MM.1S (cell line): ENCODE measurements at regions not wholly inside any gene's neighbourhood (a gene's known extent, or its start where the extent isn't known, plus 50 kb on each side); places are given as distances from the start of the nearest gene placed in this dataset.
A peak's percentile ranks its signal among the peaks of the same experiment; 100 is the strongest.

Experiments
- DNase-seq: peaks from one replicate; pipeline ENCODE4 v3.0.0-alpha.2; 2015
- H2AFZ ChIP-seq: fragments of 300-600 bp; sonication (generic); 2 replicates; pipeline ENCODE4 v1.6.0; 2016; ENCODE audit warnings: antibody characterized with exemption, low read length
- H3F3A ChIP-seq: fragments of 300-600 bp; sonication (generic); 2 replicates; pipeline ENCODE4 v1.6.1; 2016; ENCODE audit warnings: mild to moderate bottlenecking, antibody characterized with exemption, low read length, moderate library complexity, mixed read lengths; ENCODE audit not compliant: insufficient read depth
- H3K27ac ChIP-seq: fragments of 300-600 bp; sonication (generic); 2 replicates; pipeline ENCODE4 v1.5.1; 2016; ENCODE audit warnings: mild to moderate bottlenecking, low read length
- H3K27me3 ChIP-seq: fragments of 300-600 bp; sonication (generic); replicated peaks from 2 replicates; pipeline ENCODE4 v1.6.0; 2016; ENCODE audit warnings: low read length; ENCODE audit not compliant: insufficient read depth
- H3K36me3 ChIP-seq: fragments of 300-600 bp; sonication (generic); replicated peaks from 2 replicates; pipeline ENCODE4 v1.6.1; 2016; ENCODE audit warnings: mild to moderate bottlenecking, low read length, mixed read lengths; ENCODE audit not compliant: insufficient read depth
- H3K4me1 ChIP-seq: fragments of 300-600 bp; sonication (generic); 2 replicates; pipeline ENCODE4 v1.6.1; 2016; ENCODE audit warnings: low read length, mixed read lengths
- H3K4me2 ChIP-seq: fragments of 300-600 bp; sonication (generic); 2 replicates; pipeline ENCODE4 v1.6.0; 2016; ENCODE audit warnings: low read depth, low read length
- H3K4me3 ChIP-seq: fragments of 300-600 bp; sonication (generic); 2 replicates; pipeline ENCODE4 v1.5.1; 2016; ENCODE audit warnings: low read length, mixed read lengths
- H3K79me2 ChIP-seq: fragments of 300-600 bp; sonication (generic); 2 replicates; pipeline ENCODE4 v1.6.1; 2016; ENCODE audit warnings: mixed run types, low read length, mixed read lengths
- H3K9ac ChIP-seq: fragments of 300-600 bp; sonication (generic); 2 replicates; pipeline ENCODE4 v1.6.1; 2016; ENCODE audit warnings: low read length, mixed read lengths
- H3K9me2 ChIP-seq: fragments of 300-600 bp; sonication (generic); replicated peaks from 2 replicates; pipeline ENCODE4 v1.6.1; 2016; ENCODE audit warnings: mild to moderate bottlenecking, low read length, mixed read lengths; ENCODE audit not compliant: insufficient read depth
- H3K9me3 ChIP-seq: fragments of 300-600 bp; sonication (generic); replicated peaks from 2 replicates; pipeline ENCODE4 v1.6.1; 2016; ENCODE audit warnings: mild to moderate bottlenecking, low read length, mixed read lengths; ENCODE audit not compliant: insufficient read depth
- H4K20me1 ChIP-seq: fragments of 300-600 bp; sonication (generic); 2 replicates; pipeline ENCODE4 v1.6.1; 2016; ENCODE audit warnings: mild to moderate bottlenecking, low read length, moderate library complexity, mixed read lengths; ENCODE audit not compliant: insufficient read depth
- CTCF ChIP-seq: fragments of 300-600 bp; sonication (generic); IDR thresholded peaks from 2 replicates; pipeline ENCODE4 v1.5.1; 2016; ENCODE audit warnings: antibody characterized with exemption, low read length, mixed read lengths
- EZH2 ChIP-seq: fragments of 300-600 bp; sonication (generic); optimal IDR thresholded peaks from 2 replicates; pipeline ENCODE3; 2017; ENCODE audit warnings: low read depth, mild to moderate bottlenecking, antibody characterized with exemption, low read length, mixed read lengths
- EZH2phosphoT487 ChIP-seq: fragments of 300-600 bp; sonication (generic); IDR thresholded peaks from 2 replicates; pipeline ENCODE4 v1.6.1; 2018; ENCODE audit warnings: antibody characterized with exemption, low read length

- Histone ChIP-seq H4K20me1 (no peaks in the 10 kb centered on the region), H3K79me2 (no peaks in the 10 kb centered on the region), H3K4me3 (no peak overlapping the region), H3K27me3 (no peaks in the 10 kb centered on the region), H2AFZ (no peak overlapping the region), H3K36me3 (no peaks in the 10 kb centered on the region), H3K9me3 (no peaks in the 10 kb centered on the region), H3K4me2 (no peak overlapping the region), H3K9me2 (no peaks in the 10 kb centered on the region), H3K4me1 (peaks cover 5% of the 10 kb centered on the region; the same call in 1 of the 2 replicates), H3K9ac (no peak overlapping the region), H3K27ac (no peak overlapping the region), H3F3A (no peaks in the 10 kb centered on the region)
- no peak for DNase-seq
- TF ChIP-seq EZH2phosphoT487 (no peak), CTCF (no peak), EZH2 (no peak)
Observed at GRCh38 chr2:187615902-187616301, 61.7 kb upstream of the TFPI start.

- Histone ChIP-seq H3K4me1 (peaks cover 5% of the 10 kb centered on the region; the same call in 1 of the 2 replicates), H3K27ac (no peak overlapping the region), H3F3A (no peaks in the 10 kb centered on the region), H3K27me3 (no peaks in the 10 kb centered on the region), H3K36me3 (no peaks in the 10 kb centered on the region), H3K4me3 (no peak overlapping the region), H3K9me3 (no peaks in the 10 kb centered on the region), H2AFZ (no peak overlapping the region), H4K20me1 (no peaks in the 10 kb centered on the region), H3K79me2 (no peaks in the 10 kb centered on the region), H3K9me2 (no peaks in the 10 kb centered on the region), H3K4me2 (no peak overlapping the region), H3K9ac (no peak overlapping the region)
- DNase-seq, result no peak
- TF ChIP-seq EZH2 (no peak), EZH2phosphoT487 (no peak), CTCF (no peak)
Observed at GRCh38 chr2:187617120-187617519, 62.9 kb upstream of the TFPI start.

GRCh38 chr2:187617905-187618304 is 63.7 kb upstream of the TFPI start:
- peaks cover 5% of the 10 kb centered on the region; the same call in 1 of the 2 replicates for H3K4me1 ChIP-seq

More at GRCh38 chr2:187617905-187618304, 63.7 kb upstream of the TFPI start:
- Histone ChIP-seq H3K4me3 (no peak overlapping the region), H3K36me3 (no peaks in the 10 kb centered on the region), H3K9ac (no peak overlapping the region), H2AFZ (no peak overlapping the region), H3K27me3 (no peaks in the 10 kb centered on the region), H4K20me1 (no peaks in the 10 kb centered on the region), H3F3A (no peaks in the 10 kb centered on the region), H3K9me2 (no peaks in the 10 kb centered on the region), H3K27ac (no peak overlapping the region), H3K9me3 (no peaks in the 10 kb centered on the region), H3K79me2 (no peaks in the 10 kb centered on the region), H3K4me2 (no peak overlapping the region)
- TF ChIP-seq CTCF (no peak), EZH2phosphoT487 (no peak), EZH2 (no peak)
- DNase-seq, result peak; percentile 60
